ENCODE measurements at regions not wholly inside any gene's neighbourhood (a gene's known extent, or its start where the extent isn't known, plus 50 kb on each side); places are given as distances from the start of the nearest gene placed in this dataset.

GRCh38 chr5:8048920-8049319, 180.0 kb downstream of the MTRR start (continued):
- TF ChIP-seq EGR1 (IDR thresholded peaks at IDR 0.05; ENCODE audit: low read depth) (no peak), FOSL1 (IDR thresholded peaks at IDR 0.05; ENCODE audit: low read depth) (no peak), JUND (IDR thresholded peaks at IDR 0.05) (no peak), ZBTB33 (IDR thresholded peaks at IDR 0.05; ENCODE audit: extremely low read depth, insufficient replicate concordance, low read length) (no peak), CBX3 (IDR thresholded peaks at IDR 0.05; ENCODE audit: low read depth) (no peak), TCF7L2 (IDR thresholded peaks at IDR 0.05; ENCODE audit: borderline replicate concordance, extremely low read depth, insufficient read depth, insufficient read length) (no peak)
- TF ChIP-seq, protein P1, sequence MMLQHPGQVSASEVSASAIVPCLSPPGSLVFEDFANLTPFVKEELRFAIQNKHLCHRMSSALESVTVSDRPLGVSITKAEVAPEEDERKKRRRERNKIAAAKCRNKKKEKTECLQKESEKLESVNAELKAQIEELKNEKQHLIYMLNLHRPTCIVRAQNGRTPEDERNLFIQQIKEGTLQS (IDR thresholded peaks at IDR 0.05) = no peak

DNA sequence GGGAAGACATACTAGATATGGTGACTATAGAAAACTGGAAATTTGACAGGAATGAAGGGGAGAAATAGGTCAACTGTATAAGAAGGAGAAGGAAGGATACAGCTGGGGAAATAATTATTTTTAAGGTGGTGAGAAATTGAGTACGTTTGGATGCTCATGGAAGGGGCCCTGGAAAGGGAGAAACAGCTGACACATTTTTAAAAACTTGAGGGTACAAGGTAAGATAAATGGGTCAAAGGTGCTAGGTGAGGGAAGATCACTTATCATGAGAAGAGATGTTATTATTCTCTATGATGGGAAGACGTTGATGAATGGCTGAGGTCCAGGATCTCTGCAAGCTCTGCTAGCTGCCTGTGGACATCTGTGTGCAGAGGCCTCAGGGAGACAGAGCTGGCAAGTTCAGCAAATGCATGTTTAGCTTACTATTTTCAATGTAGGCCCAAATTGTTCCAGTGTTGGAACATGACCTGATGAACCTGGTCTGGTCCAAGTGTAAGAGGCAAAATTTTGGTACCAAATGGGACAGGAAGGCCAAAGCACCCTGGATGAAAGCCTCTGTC, 181.7 kb downstream of the MTRR start:
- no peaks in the 10 kb centered on the region for H3K27me3 ChIP-seq (ENCODE audit: insufficient read depth, low read length)
- no peak overlapping the region for H3K4me2 ChIP-seq (ENCODE audit: low read length)
- H3K4me1 ChIP-seq (ENCODE audit: control insufficient read depth in 1 of 2, insufficient read depth in 2 of 2, low read length in 2 of 2) = no peaks in the 10 kb centered on the region
- DNase-seq (ENCODE audit: low read depth, low spot score) = no peak
- RAD21 ChIA-PET (ENCODE audit: low non-redundant PET in 1 of 2, low total read pairs in 2 of 2, uncharacterized antibody in 2 of 2, unreplicated experiment in 2 of 2) = no interaction called here
- no peaks in the 10 kb centered on the region for H3K79me2 ChIP-seq (ENCODE audit: insufficient read depth, low read length)
- H2AFZ ChIP-seq (ENCODE audit: low read depth, low read length, poor library complexity, severe bottlenecking) = no peak overlapping the region
- no peaks in the 10 kb centered on the region for H3K9me3 ChIP-seq (ENCODE audit: control insufficient read depth in 1 of 2, insufficient read depth in 1 of 2, low read depth in 1 of 2, low read length in 2 of 2)
- CTCF ChIA-PET = no interaction called here
- H4K20me1 ChIP-seq (ENCODE audit: insufficient read depth) = no peaks in the 10 kb centered on the region
- TF ChIP-seq, protein P2, sequence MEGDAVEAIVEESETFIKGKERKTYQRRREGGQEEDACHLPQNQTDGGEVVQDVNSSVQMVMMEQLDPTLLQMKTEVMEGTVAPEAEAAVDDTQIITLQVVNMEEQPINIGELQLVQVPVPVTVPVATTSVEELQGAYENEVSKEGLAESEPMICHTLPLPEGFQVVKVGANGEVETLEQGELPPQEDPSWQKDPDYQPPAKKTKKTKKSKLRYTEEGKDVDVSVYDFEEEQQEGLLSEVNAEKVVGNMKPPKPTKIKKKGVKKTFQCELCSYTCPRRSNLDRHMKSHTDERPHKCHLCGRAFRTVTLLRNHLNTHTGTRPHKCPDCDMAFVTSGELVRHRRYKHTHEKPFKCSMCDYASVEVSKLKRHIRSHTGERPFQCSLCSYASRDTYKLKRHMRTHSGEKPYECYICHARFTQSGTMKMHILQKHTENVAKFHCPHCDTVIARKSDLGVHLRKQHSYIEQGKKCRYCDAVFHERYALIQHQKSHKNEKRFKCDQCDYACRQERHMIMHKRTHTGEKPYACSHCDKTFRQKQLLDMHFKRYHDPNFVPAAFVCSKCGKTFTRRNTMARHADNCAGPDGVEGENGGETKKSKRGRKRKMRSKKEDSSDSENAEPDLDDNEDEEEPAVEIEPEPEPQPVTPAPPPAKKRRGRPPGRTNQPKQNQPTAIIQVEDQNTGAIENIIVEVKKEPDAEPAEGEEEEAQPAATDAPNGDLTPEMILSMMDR (IDR thresholded peaks at IDR 0.05 in 2 of 3, conservative IDR thresholded peaks at IDR 0.05 in 1 of 3; ENCODE audit: borderline replicate concordance in 1 of 3, insufficient read depth in 1 of 3, low read depth in 2 of 3, low read length in 2 of 3) = no peak
- no peak for TF ChIP-seq POLR2AphosphoS5 (IDR thresholded peaks at IDR 0.05; ENCODE audit: low read depth, low read length)
- no peak for TF ChIP-seq JUND (IDR thresholded peaks at IDR 0.05)
- no peak for TF ChIP-seq ZNF274 (IDR thresholded peaks at IDR 0.05; ENCODE audit: low read depth, low read length)
- TF ChIP-seq RAD21 (IDR thresholded peaks at IDR 0.05; ENCODE audit: low read depth) = no peak
- TF ChIP-seq, protein P3, sequence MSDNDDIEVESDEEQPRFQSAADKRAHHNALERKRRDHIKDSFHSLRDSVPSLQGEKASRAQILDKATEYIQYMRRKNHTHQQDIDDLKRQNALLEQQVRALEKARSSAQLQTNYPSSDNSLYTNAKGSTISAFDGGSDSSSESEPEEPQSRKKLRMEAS (IDR thresholded peaks at IDR 0.05) = no peak
- TF ChIP-seq ZFX (IDR thresholded peaks at IDR 0.05) = no peak
- TF ChIP-seq YY1 (IDR thresholded peaks at IDR 0.05; ENCODE audit: extremely low read depth, insufficient replicate concordance, low read depth, low read length) = no peak
- TF ChIP-seq FOSL1 (IDR thresholded peaks at IDR 0.05; ENCODE audit: low read depth) = no peak
- no peak for TF ChIP-seq EGR1 (IDR thresholded peaks at IDR 0.05; ENCODE audit: low read depth)
- TF ChIP-seq SIN3A (IDR thresholded peaks at IDR 0.05; ENCODE audit: low read depth) = no peak
- TF ChIP-seq SP1 (IDR thresholded peaks at IDR 0.05; ENCODE audit: low read depth) = no peak
- TF ChIP-seq SRF (IDR thresholded peaks at IDR 0.05; ENCODE audit: low read depth) = no peak
- TF ChIP-seq, protein P4, sequence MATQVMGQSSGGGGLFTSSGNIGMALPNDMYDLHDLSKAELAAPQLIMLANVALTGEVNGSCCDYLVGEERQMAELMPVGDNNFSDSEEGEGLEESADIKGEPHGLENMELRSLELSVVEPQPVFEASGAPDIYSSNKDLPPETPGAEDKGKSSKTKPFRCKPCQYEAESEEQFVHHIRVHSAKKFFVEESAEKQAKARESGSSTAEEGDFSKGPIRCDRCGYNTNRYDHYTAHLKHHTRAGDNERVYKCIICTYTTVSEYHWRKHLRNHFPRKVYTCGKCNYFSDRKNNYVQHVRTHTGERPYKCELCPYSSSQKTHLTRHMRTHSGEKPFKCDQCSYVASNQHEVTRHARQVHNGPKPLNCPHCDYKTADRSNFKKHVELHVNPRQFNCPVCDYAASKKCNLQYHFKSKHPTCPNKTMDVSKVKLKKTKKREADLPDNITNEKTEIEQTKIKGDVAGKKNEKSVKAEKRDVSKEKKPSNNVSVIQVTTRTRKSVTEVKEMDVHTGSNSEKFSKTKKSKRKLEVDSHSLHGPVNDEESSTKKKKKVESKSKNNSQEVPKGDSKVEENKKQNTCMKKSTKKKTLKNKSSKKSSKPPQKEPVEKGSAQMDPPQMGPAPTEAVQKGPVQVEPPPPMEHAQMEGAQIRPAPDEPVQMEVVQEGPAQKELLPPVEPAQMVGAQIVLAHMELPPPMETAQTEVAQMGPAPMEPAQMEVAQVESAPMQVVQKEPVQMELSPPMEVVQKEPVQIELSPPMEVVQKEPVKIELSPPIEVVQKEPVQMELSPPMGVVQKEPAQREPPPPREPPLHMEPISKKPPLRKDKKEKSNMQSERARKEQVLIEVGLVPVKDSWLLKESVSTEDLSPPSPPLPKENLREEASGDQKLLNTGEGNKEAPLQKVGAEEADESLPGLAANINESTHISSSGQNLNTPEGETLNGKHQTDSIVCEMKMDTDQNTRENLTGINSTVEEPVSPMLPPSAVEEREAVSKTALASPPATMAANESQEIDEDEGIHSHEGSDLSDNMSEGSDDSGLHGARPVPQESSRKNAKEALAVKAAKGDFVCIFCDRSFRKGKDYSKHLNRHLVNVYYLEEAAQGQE (IDR thresholded peaks at IDR 0.05; ENCODE audit: low read depth) = no peak
- no peak for TF ChIP-seq CBX3 (IDR thresholded peaks at IDR 0.05; ENCODE audit: low read depth)
- H3K36me3 ChIP-seq (ENCODE audit: control insufficient read depth in 1 of 2, insufficient read depth in 2 of 2, low read length in 2 of 2) = no peaks in the 10 kb centered on the region
- H3K9me2 ChIP-seq (ENCODE audit: insufficient read depth) = no peaks in the 10 kb centered on the region
- no peak overlapping the region for H3K9ac ChIP-seq (ENCODE audit: low read length)
- H3K4me3 ChIP-seq (replicated peaks in 1 of 2; ENCODE audit: low read depth in 1 of 2, low read length in 2 of 2) = no peak overlapping the region
- no peak for ATAC-seq
- no peak overlapping the region for H3K27ac ChIP-seq (ENCODE audit: low read depth, low read length)
- intact Hi-C loops (cut with micrococcal nuclease) = no loop called here
- POLR2A ChIA-PET = no interaction called here
- no TSS peak for BruUV-seq (replicated peaks)
